ENCODE measurements at regions not wholly inside any gene's neighbourhood (a gene's known extent, or its start where the extent isn't known, plus 50 kb on each side); places are given as distances from the start of the nearest gene placed in this dataset.
"Not testable (repeated sequence)": the region's sequence is repeated elsewhere in the genome, so short reads cannot be mapped to it uniquely, and the experiment has no call there.

DNA sequence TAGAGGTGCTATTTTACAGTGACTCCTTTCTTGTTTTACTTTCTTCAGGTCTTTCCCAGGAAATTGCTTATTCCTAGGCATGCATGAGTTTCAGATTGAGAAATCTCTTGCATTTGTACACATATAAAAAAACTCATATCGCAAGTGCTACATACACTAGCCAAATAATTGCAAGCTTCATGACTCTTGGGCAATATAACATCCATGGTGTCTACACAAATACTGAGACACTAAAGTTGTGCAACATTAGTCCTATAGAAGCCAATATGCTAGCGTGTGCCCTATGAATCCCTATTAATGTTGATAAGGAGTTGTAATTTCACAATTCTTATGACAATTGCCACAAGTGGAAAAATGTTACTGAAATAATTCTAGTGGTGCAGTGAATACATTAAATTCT lies 591.0 kb downstream of the ADGRL2 start:
- no peak overlapping the region for H3K4me3 ChIP-seq (ENCODE audit: low read length)
- TF ChIP-seq ZNF274 (IDR thresholded peaks at IDR 0.05; ENCODE audit: low read depth, low read length): no peak

DNA sequence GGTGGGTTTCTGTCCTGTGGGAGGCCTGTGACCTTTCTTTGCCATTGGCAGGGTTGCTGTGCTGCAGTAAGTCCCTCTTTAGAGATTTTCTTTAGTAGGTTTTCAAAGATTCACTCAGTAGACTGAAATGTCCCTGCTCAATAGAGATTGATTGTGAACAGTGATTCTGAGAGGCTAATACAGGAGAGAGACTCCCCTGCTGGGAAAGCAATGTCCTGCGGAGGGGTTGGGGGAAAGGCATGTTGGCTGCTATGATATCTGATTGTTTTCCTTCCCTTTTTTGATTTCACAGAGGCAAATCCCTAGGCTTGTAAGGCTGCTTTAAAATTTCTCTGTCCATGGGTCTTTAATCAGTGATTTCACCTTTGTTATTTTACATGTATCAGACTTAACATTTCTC lies 589.9 kb downstream of the ADGRL2 start:
- TF ChIP-seq ZNF274 (IDR thresholded peaks at IDR 0.05; ENCODE audit: low read depth, low read length): no peak
- H3K4me3 ChIP-seq (ENCODE audit: low read length): no peak overlapping the region

DNA sequence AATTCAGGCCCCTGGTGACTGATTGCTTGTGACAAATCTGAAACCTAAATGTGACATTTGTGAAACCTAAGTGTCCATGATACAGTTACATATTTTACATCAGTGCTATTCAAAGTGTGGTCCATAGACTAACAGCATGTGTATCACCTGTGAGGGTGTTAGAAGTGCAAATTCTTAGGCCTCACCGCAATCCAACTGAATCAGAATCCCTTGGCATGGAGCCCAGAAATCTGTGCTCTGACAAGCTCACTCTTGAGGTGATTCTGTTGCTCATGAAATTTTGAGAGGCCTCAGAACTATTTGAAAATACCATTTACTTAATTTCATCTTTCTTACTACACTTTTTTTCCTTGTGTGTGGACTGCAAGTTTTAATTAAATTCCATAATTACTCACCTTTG lies 587.9 kb downstream of the ADGRL2 start:
- H3K4me3 ChIP-seq (ENCODE audit: low read length): no peak overlapping the region

DNA sequence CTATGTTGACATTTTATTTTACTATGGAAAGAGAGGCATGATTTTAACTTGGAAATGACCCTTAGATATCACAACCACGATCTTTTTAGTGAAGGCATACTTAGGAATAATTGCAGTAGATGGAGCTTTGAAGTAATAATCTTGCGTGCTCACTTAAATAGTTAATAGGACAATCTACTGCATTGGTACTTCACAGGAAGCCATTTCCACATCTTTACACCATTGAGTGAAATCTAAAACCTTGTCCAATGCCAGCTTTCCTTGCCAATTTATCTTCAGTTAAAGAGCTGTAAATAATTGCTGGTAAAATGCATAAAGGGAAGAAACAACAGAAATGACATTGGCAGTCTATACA lies 586.3 kb downstream of the ADGRL2 start:
- no peak overlapping the region for H3K4me3 ChIP-seq (ENCODE audit: low read length)
- no peak for TF ChIP-seq ZNF274 (IDR thresholded peaks at IDR 0.05; ENCODE audit: low read depth, low read length)

More for the DNA sequence above, 587.9 kb downstream of the ADGRL2 start:
- no peak for TF ChIP-seq ZNF274 (IDR thresholded peaks at IDR 0.05; ENCODE audit: low read depth, low read length)

DNA sequence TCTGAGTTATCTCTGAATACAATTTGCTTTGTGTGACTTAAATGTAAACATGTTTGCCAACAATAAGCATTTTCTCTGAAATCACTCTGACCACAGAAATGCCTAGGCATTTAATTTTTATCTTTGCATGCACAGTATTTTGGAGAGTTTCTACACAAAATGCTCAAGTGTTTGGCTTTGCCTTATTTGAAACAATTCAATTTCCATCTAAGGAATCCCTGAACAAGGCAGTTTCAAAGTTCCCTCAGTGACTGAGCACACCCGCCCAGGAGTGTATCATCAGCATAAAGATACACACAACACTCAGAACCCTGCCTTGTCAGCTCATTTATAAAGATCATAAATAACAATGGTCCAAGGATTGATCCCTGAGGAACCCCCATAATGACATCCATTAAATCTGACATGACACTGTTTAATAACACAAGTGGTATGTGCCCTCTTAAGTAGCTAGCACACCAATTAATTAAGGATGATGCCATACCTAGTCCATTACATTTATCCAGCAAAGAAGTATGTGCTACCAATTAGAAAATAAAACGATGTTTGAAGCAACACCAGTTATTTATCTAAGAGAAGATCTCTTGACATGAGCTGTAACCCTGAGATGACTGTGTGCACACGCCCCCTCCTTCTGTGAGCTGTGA lies 585.8 kb downstream of the ADGRL2 start:
- TF ChIP-seq ZNF274 (IDR thresholded peaks at IDR 0.05; ENCODE audit: low read depth, low read length): no peak
- no peak overlapping the region for H3K4me3 ChIP-seq (ENCODE audit: low read length)

DNA sequence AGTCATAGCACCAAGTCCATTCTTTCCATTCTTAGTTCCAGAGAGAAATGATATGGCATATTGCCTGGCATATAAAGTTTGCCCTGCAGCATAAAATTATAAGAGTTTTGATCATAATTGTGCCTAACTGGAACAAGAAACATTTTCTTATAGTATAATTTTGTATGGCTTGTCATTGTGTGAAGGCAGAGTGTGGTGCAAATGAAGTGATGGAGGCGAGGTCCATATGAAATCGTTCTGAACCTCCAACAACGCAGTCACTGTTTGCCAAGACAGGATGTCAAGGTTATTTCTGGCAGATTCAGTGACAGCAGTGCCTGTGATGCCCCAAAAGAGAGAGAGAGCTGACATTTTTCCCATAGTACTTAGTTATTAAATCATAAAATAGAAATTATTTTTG lies 584.0 kb downstream of the ADGRL2 start:
- TF ChIP-seq ZNF274 (IDR thresholded peaks at IDR 0.05; ENCODE audit: low read depth, low read length): no peak
- H3K4me3 ChIP-seq (ENCODE audit: low read length): no peak overlapping the region

DNA sequence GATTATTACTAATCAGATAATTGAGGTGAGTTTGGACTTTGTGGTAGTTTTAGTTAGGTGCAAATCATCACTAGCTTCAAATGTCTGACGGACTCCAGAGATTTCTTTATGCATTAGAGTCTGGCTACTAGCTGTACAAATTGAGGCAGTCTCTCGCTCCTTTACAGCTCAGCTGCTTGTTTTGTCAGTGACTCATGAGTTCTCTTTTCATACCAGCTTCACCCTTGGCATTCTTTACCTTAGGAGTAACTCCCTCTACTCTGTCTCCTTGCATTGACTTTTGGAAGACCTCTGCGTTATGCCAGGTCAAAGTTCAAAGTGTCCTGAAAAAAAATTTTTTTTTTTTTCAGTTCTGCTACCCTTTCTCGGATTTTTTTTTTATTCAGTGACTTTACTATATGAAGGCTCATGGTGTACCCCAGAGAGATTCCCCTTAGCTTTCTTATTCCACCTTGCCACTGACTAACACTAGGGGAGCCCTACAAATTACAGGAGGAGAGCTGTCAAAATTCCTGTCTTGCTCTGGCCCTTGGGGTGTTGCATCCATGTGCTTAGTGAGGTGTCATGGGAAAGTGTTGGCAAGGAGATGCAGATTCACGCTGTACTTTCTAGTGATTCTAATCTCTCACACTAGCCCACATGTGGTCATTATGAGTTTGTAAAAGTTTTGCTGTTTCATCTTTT lies 576.6 kb downstream of the ADGRL2 start:
- no peak for TF ChIP-seq ZNF274 (IDR thresholded peaks at IDR 0.05; ENCODE audit: low read depth, low read length)
- H3K4me3 ChIP-seq (ENCODE audit: low read length): no peak overlapping the region

DNA sequence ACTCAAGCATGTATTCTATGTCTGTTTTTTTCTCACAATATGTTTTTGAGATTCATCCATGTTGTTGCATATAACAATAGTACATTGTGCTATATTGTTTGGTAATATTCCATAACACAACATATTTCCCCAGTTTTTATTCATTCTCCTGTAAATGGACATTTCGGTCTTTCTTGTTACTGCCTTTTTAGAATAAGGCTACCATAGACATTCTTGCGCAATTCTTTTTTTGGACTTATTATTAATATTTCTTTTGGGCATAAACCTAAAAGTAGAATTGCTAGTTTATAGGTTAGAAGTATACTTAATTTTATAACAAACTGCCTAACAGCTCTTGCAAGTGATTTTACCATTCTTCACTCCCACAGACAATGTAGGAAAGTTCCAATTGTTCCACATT lies 573.0 kb downstream of the ADGRL2 start:
- TF ChIP-seq ZNF274 (IDR thresholded peaks at IDR 0.05; ENCODE audit: low read depth, low read length): no peak
- H3K4me3 ChIP-seq (ENCODE audit: low read length): no peak overlapping the region

DNA sequence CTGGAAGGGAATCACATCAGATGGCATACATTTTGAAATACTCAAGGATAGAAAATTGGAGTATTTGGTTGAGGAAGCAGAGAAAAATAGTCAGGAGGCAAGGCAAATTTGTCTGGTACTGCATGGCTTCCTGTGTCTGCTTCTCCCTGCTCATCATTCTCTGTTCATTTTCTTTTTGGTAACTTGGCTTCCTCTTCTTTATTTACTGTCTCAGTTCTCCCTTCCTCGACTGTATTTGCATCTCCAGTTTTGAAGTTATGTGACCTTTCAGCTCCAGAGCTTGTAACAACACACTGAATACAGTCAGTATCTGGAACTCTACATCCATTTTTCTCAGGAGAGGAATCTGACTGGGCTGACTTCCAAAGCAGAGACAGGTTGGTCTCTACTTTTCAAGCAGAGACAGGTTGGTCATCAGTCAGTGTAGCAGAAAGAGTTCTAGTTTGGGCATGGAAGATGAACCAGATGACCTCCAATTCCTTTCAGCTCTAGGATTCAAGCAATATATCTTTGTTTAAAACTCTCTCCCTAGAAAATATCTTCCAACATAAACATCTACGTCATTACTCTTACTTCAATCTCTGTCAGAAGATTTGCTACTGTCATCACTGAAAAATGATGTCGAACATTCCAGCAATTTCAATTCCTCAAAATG lies 571.2 kb downstream of the ADGRL2 start:
- TF ChIP-seq ZNF274 (IDR thresholded peaks at IDR 0.05; ENCODE audit: low read depth, low read length): no peak
- no peak overlapping the region for H3K4me3 ChIP-seq (ENCODE audit: low read length)

DNA sequence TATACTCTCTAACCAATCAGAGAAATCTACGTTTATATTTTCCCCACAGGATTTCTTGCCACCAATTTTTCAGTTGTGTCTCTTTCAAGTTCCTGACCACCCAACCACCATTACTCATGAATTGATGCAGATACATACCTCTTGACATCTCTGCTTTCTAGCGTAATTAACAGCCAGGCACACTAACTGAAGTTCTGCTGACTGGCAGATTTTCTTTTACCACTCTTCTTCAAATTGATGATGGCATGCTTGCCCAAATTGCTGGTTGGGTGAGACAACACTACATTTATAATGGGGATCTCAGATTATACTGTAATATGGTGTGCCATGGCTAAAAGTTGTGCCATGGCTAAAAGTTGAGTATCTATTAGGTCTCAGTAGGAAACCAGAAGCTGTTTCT lies 566.7 kb downstream of the ADGRL2 start:
- H3K4me3 ChIP-seq (ENCODE audit: low read length): no peak overlapping the region
- no peak for TF ChIP-seq ZNF274 (IDR thresholded peaks at IDR 0.05; ENCODE audit: low read depth, low read length)

DNA sequence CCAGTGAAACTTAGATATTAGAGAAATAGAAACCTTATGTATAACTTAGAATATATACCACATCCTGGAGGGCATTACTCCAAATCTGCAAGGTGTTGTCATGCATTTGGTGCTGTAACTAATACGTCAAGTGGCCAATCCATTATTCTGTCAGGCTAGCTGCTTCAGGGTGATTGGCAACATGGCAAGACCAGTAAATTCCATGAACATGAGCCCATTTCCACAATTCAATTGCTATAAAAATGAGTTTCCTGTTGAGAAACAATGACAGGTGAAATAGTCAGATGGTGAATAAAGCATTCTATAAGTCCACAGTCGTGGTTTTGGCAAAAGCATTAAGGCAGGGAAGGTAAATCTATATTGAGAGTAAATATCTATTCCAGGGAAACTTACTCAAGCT lies 566.0 kb downstream of the ADGRL2 start:
- TF ChIP-seq ZNF274 (IDR thresholded peaks at IDR 0.05; ENCODE audit: low read depth, low read length): no peak
- H3K4me3 ChIP-seq (ENCODE audit: low read length): no peak overlapping the region

DNA sequence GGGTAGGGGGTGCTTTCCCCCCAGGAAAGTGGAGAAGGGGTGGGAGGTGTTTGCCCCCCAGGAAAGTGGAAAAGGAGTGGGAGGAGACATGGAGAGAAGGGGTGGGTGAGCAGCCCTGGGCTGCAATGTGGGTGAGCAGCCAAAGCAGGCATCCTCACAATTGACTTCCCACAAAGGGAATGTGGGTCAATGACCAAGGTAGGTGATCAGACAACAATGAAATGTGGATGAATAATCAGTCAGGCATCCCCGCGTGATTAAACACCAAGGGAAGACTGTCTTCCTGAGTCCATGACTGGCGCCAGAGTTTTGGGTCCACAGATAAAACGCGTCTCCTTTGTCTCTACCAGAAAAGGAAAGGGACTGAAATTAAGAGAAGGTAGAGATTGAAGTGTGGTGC lies 558.8 kb downstream of the ADGRL2 start:
- not testable (repeated sequence) for H3K4me3 ChIP-seq (ENCODE audit: low read length)

DNA sequence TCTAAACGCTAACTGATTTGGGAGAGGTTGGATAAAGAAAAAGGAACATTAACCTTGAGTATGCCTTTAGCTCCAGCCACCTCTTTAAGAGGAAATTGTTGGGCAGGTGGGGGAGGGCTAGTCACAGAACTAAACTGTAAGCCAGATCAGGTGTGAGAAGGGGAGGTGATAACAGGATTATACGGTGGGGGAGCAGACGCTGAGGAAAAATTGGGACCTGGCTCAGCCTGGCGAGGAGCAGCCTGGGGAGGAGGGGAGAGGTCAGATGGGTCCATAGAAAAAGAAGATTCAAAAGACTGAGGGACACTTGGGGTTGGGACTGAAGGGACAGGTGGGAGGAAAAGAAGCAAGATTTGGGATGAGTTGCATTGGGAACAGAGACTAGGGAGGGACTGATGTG lies 558.0 kb downstream of the ADGRL2 start:
- not testable (repeated sequence) for H3K4me3 ChIP-seq (ENCODE audit: low read length)

DNA sequence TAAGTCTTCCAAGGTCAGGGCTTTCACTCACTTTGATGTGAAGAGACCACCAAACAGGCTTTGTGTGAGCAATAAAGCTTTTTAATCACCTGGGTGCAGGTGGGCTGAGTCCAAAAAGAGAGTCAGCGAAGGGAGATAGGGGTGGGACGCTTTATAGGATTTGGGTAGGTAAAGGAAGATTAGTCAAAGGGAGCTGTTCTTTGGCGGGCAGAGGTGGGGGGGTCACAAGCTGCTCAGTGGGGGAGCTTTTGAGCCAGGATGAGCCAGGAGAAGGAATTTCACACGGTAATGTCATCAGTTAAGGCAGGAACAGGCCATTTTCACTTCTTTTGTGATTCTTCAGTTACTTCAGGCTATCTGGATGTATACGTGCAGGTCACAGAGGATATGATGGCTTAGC lies 553.8 kb downstream of the ADGRL2 start:
- H3K4me3 ChIP-seq (ENCODE audit: low read length): not testable (repeated sequence)

DNA sequence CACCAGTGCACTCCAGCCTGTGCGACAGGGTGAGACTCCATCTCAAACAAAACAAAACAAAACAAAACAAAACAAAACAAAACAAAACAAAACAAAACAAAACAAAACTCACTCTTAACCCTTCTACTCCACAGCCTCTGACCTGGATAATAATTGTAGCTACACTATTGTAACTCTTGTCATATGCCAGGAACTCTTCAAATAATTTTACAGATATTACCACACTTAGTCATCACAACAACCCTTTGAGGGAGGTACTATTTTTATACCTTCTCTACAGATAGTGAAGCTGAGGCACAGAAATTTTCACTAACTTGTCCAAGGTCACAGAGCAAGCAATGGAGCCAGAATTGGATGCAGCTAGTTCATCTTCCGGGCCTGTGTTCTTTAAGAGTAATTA lies 547.8 kb downstream of the ADGRL2 start:
- H3K4me3 ChIP-seq (ENCODE audit: low read length): no peak overlapping the region
- no peak for TF ChIP-seq ZNF274 (IDR thresholded peaks at IDR 0.05; ENCODE audit: low read depth, low read length)

DNA sequence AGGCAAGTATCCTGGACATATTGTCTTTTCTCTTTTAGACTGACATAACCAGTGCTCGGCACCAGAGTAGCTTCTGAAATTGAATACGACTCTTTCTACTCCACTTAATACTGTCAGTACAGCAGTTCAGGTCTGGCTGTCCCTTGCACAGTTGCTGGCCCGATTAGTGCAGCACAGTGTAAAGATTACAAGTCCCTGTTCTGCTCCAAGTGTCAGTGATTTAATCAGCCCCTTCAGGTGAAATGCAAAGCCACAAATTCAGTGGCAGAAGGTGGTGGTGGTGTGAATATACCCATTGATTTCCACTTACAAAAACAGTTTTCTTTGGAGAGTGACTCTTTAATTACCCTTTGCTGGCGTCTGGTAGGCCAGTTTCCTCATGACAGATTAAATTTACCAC lies 545.4 kb downstream of the ADGRL2 start:
- H3K4me3 ChIP-seq (ENCODE audit: low read length): no peak overlapping the region
- no peak for TF ChIP-seq ZNF274 (IDR thresholded peaks at IDR 0.05; ENCODE audit: low read depth, low read length)

Data from GM08714 (cell line).